ENCODE measurements at regions not wholly inside any gene's neighbourhood (a gene's known extent, or its start where the extent isn't known, plus 50 kb on each side); places are given as distances from the start of the nearest gene placed in this dataset.

- TF ChIP-seq MYNN (IDR thresholded peaks at IDR 0.05) = no peak
- no peak for TF ChIP-seq MYNN (CRISPR knock-in tag; IDR thresholded peaks at IDR 0.05)
- no peak for TF ChIP-seq IRF9 (tag; IDR thresholded peaks at IDR 0.05)
- TF ChIP-seq SAFB (IDR thresholded peaks at IDR 0.05; ENCODE audit: borderline replicate concordance, low read depth, low read length) = no peak
- peak in 1 of 2 experiments; percentile 14; a peak in 1 of 4 replicates for TF ChIP-seq TRIM24 (IDR thresholded peaks at IDR 0.05)
- peak; percentile 25; the same call in 1 of the 2 replicates for TF ChIP-seq DPF2 (IDR thresholded peaks at IDR 0.05)
- TF ChIP-seq ARID1B (IDR thresholded peaks at IDR 0.05) = 0 out of 2 replicates have a peak, but pooled peaks have one; percentile 30
- peak; percentile 21 for TF ChIP-seq PRDM10 (IDR thresholded peaks at IDR 0.05; ENCODE audit: partially characterized antibody)
- no peak for TF ChIP-seq ZNF41 (CRISPR knock-in tag; conservative IDR thresholded peaks at IDR 0.05)
- TF ChIP-seq ZFP1 (CRISPR knock-in tag; IDR thresholded peaks at IDR 0.05) = no peak
- no peak for TF ChIP-seq ZNF551 (CRISPR knock-in tag; IDR thresholded peaks at IDR 0.05)
- TF ChIP-seq HBP1 (CRISPR knock-in tag; IDR thresholded peaks at IDR 0.05) = no peak
- peak; percentile 56 for TF ChIP-seq CBFA2T2 (conservative IDR thresholded peaks at IDR 0.05)
- no peak for TF ChIP-seq HMBOX1 (IDR thresholded peaks at IDR 0.05)
- peak; percentile 77 for TF ChIP-seq CBFA2T3 (IDR thresholded peaks at IDR 0.05)
- TF ChIP-seq RBM15 (IDR thresholded peaks at IDR 0.05; ENCODE audit: insufficient read depth, low read length) = no peak
Observed at GRCh38 chr6:67877288-67877687, 757.8 kb upstream of the ADGRB3 start (continued).

Measured in K562 (cell line).